Keratinocyte (primary cell): ENCODE measurements at regions not wholly inside any gene's neighbourhood (a gene's known extent, or its start where the extent isn't known, plus 50 kb on each side); places are given as distances from the start of the nearest gene placed in this dataset.

Source experiments
- DNase-seq: peaks from one replicate; pipeline ENCODE4 v3.0.0-alpha.2; 2011; ENCODE audit warnings: low read depth, missing footprints, low spot score
- FAIRE-seq: peaks from 2 replicates; lab custom pipeline; 2011; peaks lifted over from hg19 to GRCh38; lab: Jason Lieb, UNC
- H2AFZ ChIP-seq: 2 replicates; pipeline ENCODE4 v1.6.0; 2012; ENCODE audit warnings: low read length, control low read depth, inconsistent platforms; ENCODE audit not compliant: control insufficient read depth
- H3K27ac ChIP-seq: 2 replicates; pipeline ENCODE4 v1.5.1; 2011; ENCODE audit warnings: low read length; ENCODE audit not compliant: control insufficient read depth, insufficient read depth
- H3K27me3 ChIP-seq: 3 replicates; pipeline ENCODE4 v1.6.0; 2011; ENCODE audit warnings: low read length; ENCODE audit not compliant: control insufficient read depth, insufficient read depth; ENCODE audit errors: extremely low read depth
- H3K36me3 ChIP-seq, 2 experiments: 2 replicates in 1 of 2; 3 replicates in 1 of 2; pipeline ENCODE4 v1.5.1; 2011; ENCODE audit warnings: low read length in 2 of 2, mild to moderate bottlenecking in 1 of 2; ENCODE audit not compliant: control insufficient read depth in 2 of 2, insufficient read depth in 2 of 2; ENCODE audit errors: extremely low read depth in 1 of 2
- H3K4me1 ChIP-seq: 3 replicates; pipeline ENCODE4 v1.5.1; 2011; ENCODE audit warnings: low read length; ENCODE audit not compliant: control insufficient read depth, insufficient read depth; ENCODE audit errors: extremely low read depth
- H3K4me2 ChIP-seq: 3 replicates; pipeline ENCODE4 v1.6.0; 2011; ENCODE audit warnings: low read depth, low read length; ENCODE audit not compliant: control insufficient read depth, insufficient read depth; ENCODE audit errors: extremely low read depth
- H3K4me3 ChIP-seq, 3 experiments: fragments of 200-600 bp in 1 of 3; sonication (generic) in 1 of 3; 2 replicates in 2 of 3; 3 replicates in 1 of 3; pipeline ENCODE4 v1.5.1; 2011 to 2016; ENCODE audit warnings: low read length in 3 of 3, mild to moderate bottlenecking in 3 of 3, control low read depth in 2 of 3, inconsistent platforms in 1 of 3, low read depth in 1 of 3, mixed read lengths in 1 of 3, mixed run types in 1 of 3, moderate library complexity in 1 of 3; ENCODE audit not compliant: control insufficient read depth in 2 of 3, insufficient read depth in 2 of 3; ENCODE audit errors: extremely low read depth in 1 of 3
- H3K79me2 ChIP-seq: 2 replicates; pipeline ENCODE4 v1.6.0; 2012; ENCODE audit warnings: low read length; ENCODE audit not compliant: control insufficient read depth, insufficient read depth
- H3K9ac ChIP-seq: 3 replicates; pipeline ENCODE4 v1.6.0; 2011; ENCODE audit warnings: low read length; ENCODE audit not compliant: control insufficient read depth, insufficient read depth; ENCODE audit errors: extremely low read depth
- H3K9me1 ChIP-seq: 3 replicates; pipeline ENCODE4 v1.6.0; 2011; ENCODE audit warnings: low read length; ENCODE audit not compliant: control insufficient read depth, insufficient read depth; ENCODE audit errors: extremely low read depth
- H3K9me3 ChIP-seq: 2 replicates; pipeline ENCODE4 v1.5.1; 2012; ENCODE audit warnings: low read depth, low read length; ENCODE audit not compliant: control insufficient read depth
- H4K20me1 ChIP-seq: 3 replicates; pipeline ENCODE4 v1.6.0; 2011; ENCODE audit warnings: low read length; ENCODE audit not compliant: control insufficient read depth, insufficient read depth; ENCODE audit errors: extremely low read depth
- CTCF ChIP-seq, 3 experiments: IDR thresholded peaks in 1 of 3; conservative IDR thresholded peaks in 1 of 3; optimal IDR thresholded peaks in 1 of 3; 2 replicates in 2 of 3; 3 replicates in 1 of 3; pipeline versions ENCODE3 to v1.5.1; 2011; ENCODE audit warnings: low read length in 3 of 3, mild to moderate bottlenecking in 3 of 3, moderate library complexity in 2 of 3, control low read depth in 1 of 3, inconsistent platforms in 1 of 3; ENCODE audit not compliant: insufficient read depth in 2 of 3; ENCODE audit errors: extremely low read depth in 1 of 3
- EZH2 ChIP-seq: IDR thresholded peaks from one replicate; pipeline ENCODE4 v1.6.1; 2012; ENCODE audit warnings: inconsistent platforms, mild to moderate bottlenecking, low read length, moderate library complexity
- dilution Hi-C: fragments of 300-500 bp; cut with MboI; formaldehyde crosslinking; loops from one replicate; pipeline ENCODE4 v1.7.0; 2020; ENCODE audit warnings: low sequenced_read_pairs; ENCODE audit not compliant: extremely low pct_ligation_motif_present

- no peak overlapping the region for H3K9ac ChIP-seq
- H3K9me3 ChIP-seq: no peaks in the 10 kb centered on the region
- H3K4me2 ChIP-seq: no peak overlapping the region
- H3K27me3 ChIP-seq: no peaks in the 10 kb centered on the region
- no peak for FAIRE-seq
- no peaks in the 10 kb centered on the region for H3K36me3 ChIP-seq
- no peak for DNase-seq
- H3K4me1 ChIP-seq: no peaks in the 10 kb centered on the region
- H3K27ac ChIP-seq: no peak overlapping the region
- no peak overlapping the region for H2AFZ ChIP-seq
- no peaks in the 10 kb centered on the region for H3K9me1 ChIP-seq
- H3K4me3 ChIP-seq: no peak overlapping the region
- TF ChIP-seq EZH2: no peak
- H4K20me1 ChIP-seq: no peaks in the 10 kb centered on the region
- dilution Hi-C loops: no loop called here
- H3K79me2 ChIP-seq: no peaks in the 10 kb centered on the region
These were observed 578.2 kb downstream of the KLHL13 start for GRCh38 chrX:117538178-117539089.

GRCh38 chrX:117532339-117532738 lies 584.3 kb downstream of the KLHL13 start:
- dilution Hi-C loops: no loop called here
- no peak overlapping the region for H3K9ac ChIP-seq
- no peak overlapping the region for H2AFZ ChIP-seq
- H3K79me2 ChIP-seq: no peaks in the 10 kb centered on the region
- H4K20me1 ChIP-seq: no peaks in the 10 kb centered on the region
- FAIRE-seq: no peak
- no peaks in the 10 kb centered on the region for H3K4me1 ChIP-seq
- no peak overlapping the region for H3K4me2 ChIP-seq
- no peak for DNase-seq
- H3K9me1 ChIP-seq: no peaks in the 10 kb centered on the region
- no peak overlapping the region for H3K4me3 ChIP-seq
- H3K36me3 ChIP-seq: no peaks in the 10 kb centered on the region
- TF ChIP-seq CTCF (optimal IDR thresholded peaks at IDR 0.05 in 1 of 3, IDR thresholded peaks at IDR 0.05 in 1 of 3, conservative IDR thresholded peaks at IDR 0.05 in 1 of 3; ENCODE audit: extremely low read depth in 1 of 3, insufficient read depth in 2 of 3, low read length in 3 of 3) (no peak), EZH2 (no peak)
- no peaks in the 10 kb centered on the region for H3K9me3 ChIP-seq
- H3K27ac ChIP-seq: no peak overlapping the region
- no peaks in the 10 kb centered on the region for H3K27me3 ChIP-seq
